ENCODE measurements at regions not wholly inside any gene's neighbourhood (a gene's known extent, or its start where the extent isn't known, plus 50 kb on each side); places are given as distances from the start of the nearest gene placed in this dataset.

- Histone ChIP-seq H2AFZ (replicated peaks; ENCODE audit: low read length, poor library complexity) (no peak overlapping the region), H3K27ac (ENCODE audit: insufficient read depth, low read length) (no peak overlapping the region), H3K9me1 (ENCODE audit: insufficient read depth, low read length) (no peaks in the 10 kb centered on the region), H2BK120ac (ENCODE audit: low read depth, low read length) (no peak overlapping the region), H3K79me1 (ENCODE audit: low read depth in 1 of 2, low read length in 2 of 2) (no peaks in the 10 kb centered on the region), H2BK15ac (ENCODE audit: low read depth, low read length) (no peak overlapping the region), H4K5ac (ENCODE audit: low read depth, low read length) (no peak overlapping the region), H3K36me3 (ENCODE audit: control insufficient read depth, insufficient read depth, low read length) (no peaks in the 10 kb centered on the region), H3K14ac (replicated peaks; ENCODE audit: low read depth, low read length) (no peak overlapping the region), H2BK20ac (ENCODE audit: low read depth, low read length) (no peak overlapping the region), H3K4me1 (ENCODE audit: control insufficient read depth, insufficient read depth, low read length) (no peaks in the 10 kb centered on the region), H4K20me1 (ENCODE audit: insufficient read depth, low read length) (no peaks in the 10 kb centered on the region), H3K9me3 (ENCODE audit: control insufficient read depth, insufficient read depth, low read length) (no peaks in the 10 kb centered on the region), H2BK5ac (ENCODE audit: low read depth, low read length, poor library complexity, severe bottlenecking) (no peak overlapping the region), H3K56ac (ENCODE audit: extremely low read depth, insufficient read depth, low read length) (no peak overlapping the region), H3K4ac (ENCODE audit: low read depth, low read length) (no peak overlapping the region), H3K23ac (ENCODE audit: low read depth, low read length) (no peak overlapping the region), H4K8ac (ENCODE audit: low read depth in 2 of 2, low read length in 2 of 2) (no peak overlapping the region), H3K27me3 (ENCODE audit: control insufficient read depth, insufficient read depth, low read length) (no peaks in the 10 kb centered on the region), H2AK5ac (ENCODE audit: low read depth, low read length) (no peak overlapping the region), H3K9ac (ENCODE audit: low read depth, low read length) (no peak overlapping the region), H4K91ac (ENCODE audit: insufficient read depth, low read depth, low read length) (no peak overlapping the region), H3K4me2 (ENCODE audit: low read depth, low read length) (no peak overlapping the region), H3K4me3 (ENCODE audit: insufficient read depth, low read depth, low read length) (no peak overlapping the region), H2AK9ac (replicated peaks; ENCODE audit: low read depth, low read length, poor library complexity) (no peak overlapping the region), H3K18ac (ENCODE audit: low read depth, low read length) (no peak overlapping the region)
- WGBS, 2 experiments (ENCODE audit: extremely low coverage in 2 of 2, insufficient read length in 1 of 2) = no CpG with 5 or more reads among the region's 17 CpGs
- no peak for ATAC-seq (ENCODE audit: low read depth)
- intact Hi-C loops (cut with micrococcal nuclease) (no loop called here), in situ Hi-C loops (cut with MboI; ENCODE audit: low sequenced_read_pairs) (no loop called here), dilution Hi-C loops (cut with HindIII; ENCODE audit: low sequenced_read_pairs, unreplicated experiment) (no loop called here)
- ChIA-PET POLR2A (ENCODE audit: unreplicated experiment) (no interaction called here), CTCF (no interaction called here)
- no TSS peak for BruUV-seq (replicated peaks)
- no peak for TF ChIP-seq BHLHE40 (IDR thresholded peaks at IDR 0.05; ENCODE audit: low read depth, low read length)
- TF ChIP-seq RCOR1 (IDR thresholded peaks at IDR 0.05; ENCODE audit: insufficient replicate concordance, low read length) = no peak
- TF ChIP-seq CEBPB (IDR thresholded peaks at IDR 0.05; ENCODE audit: low read depth, low read length) = no peak
- TF ChIP-seq MAFK (IDR thresholded peaks at IDR 0.05; ENCODE audit: low read depth, low read length) = no peak
- DNase-seq = no peak
These were observed 192.6 kb downstream of the COX18 start for GRCh38 chr4:72876946-72877345.

All from IMR-90 (cell line).